GM19351 (cell line): ENCODE measurements at regions not wholly inside any gene's neighbourhood (a gene's known extent, or its start where the extent isn't known, plus 50 kb on each side); places are given as distances from the start of the nearest gene placed in this dataset.
"Not testable (repeated sequence)": the region's sequence is repeated elsewhere in the genome, so short reads cannot be mapped to it uniquely, and the experiment has no call there.

Experiments
- ATAC-seq: cut with Tn5 transposase; IDR thresholded peaks from one replicate; pipeline ENCODE4 v1.9.1; 2021; ENCODE audit warnings: mild to moderate bottlenecking, moderate library complexity; ENCODE audit not compliant: unreplicated experiment

GRCh38 chrX:18010253-18010652 lies 149.2 kb upstream of the RAI2 start:
- no peak for ATAC-seq

GRCh38 chrX:18003876-18004275 lies 142.8 kb upstream of the RAI2 start:
- ATAC-seq, result no peak

- no peak for ATAC-seq
Measured at GRCh38 chrX:18002791-18003190, 141.7 kb upstream of the RAI2 start.

GRCh38 chrX:17994429-17994828 lies 133.3 kb upstream of the RAI2 start:
- ATAC-seq, result no peak

- no peak for ATAC-seq
Measured at GRCh38 chrX:17993062-17993461, 132.0 kb upstream of the RAI2 start.

GRCh38 chrX:17990532-17990931 lies 129.4 kb upstream of the RAI2 start:
- no peak for ATAC-seq

- no peak for ATAC-seq
Measured at GRCh38 chrX:17987783-17988182, 126.7 kb upstream of the RAI2 start.

- no peak for ATAC-seq
Measured at GRCh38 chrX:17986977-17987376, 125.9 kb upstream of the RAI2 start.

- ATAC-seq, result no peak
Measured at GRCh38 chrX:17986440-17986839, 125.3 kb upstream of the RAI2 start.

- ATAC-seq, result no peak
Measured at GRCh38 chrX:17984415-17984814, 123.3 kb upstream of the RAI2 start.

- no peak for ATAC-seq
Measured at GRCh38 chrX:17983389-17983788, 122.3 kb upstream of the RAI2 start.

- no peak for ATAC-seq
Measured at GRCh38 chrX:17977696-17978095, 116.6 kb upstream of the RAI2 start.

- no peak for ATAC-seq
Measured at GRCh38 chrX:17976955-17977354, 115.9 kb upstream of the RAI2 start.

GRCh38 chrX:17975349-17975748 lies 114.3 kb upstream of the RAI2 start:
- not testable (repeated sequence) for ATAC-seq

- no peak for ATAC-seq
Measured at GRCh38 chrX:17968367-17968766, 107.3 kb upstream of the RAI2 start.

- no peak for ATAC-seq
Measured at GRCh38 chrX:17967888-17968287, 106.8 kb upstream of the RAI2 start.

GRCh38 chrX:17964871-17965270 lies 103.8 kb upstream of the RAI2 start:
- no peak for ATAC-seq

GRCh38 chrX:17960891-17961290 lies 99.8 kb upstream of the RAI2 start:
- no peak for ATAC-seq

GRCh38 chrX:17944833-17945497 lies 83.9 kb upstream of the RAI2 start:
- peak; percentile 68 for ATAC-seq

- ATAC-seq, result not testable (repeated sequence)
Measured at GRCh38 chrX:17941171-17941570, 80.1 kb upstream of the RAI2 start.

GRCh38 chrX:17939724-17940123 lies 78.6 kb upstream of the RAI2 start:
- ATAC-seq, result no peak

GRCh38 chrX:17933856-17934255 lies 72.8 kb upstream of the RAI2 start:
- ATAC-seq, result no peak

- no peak for ATAC-seq
Measured at GRCh38 chrX:17932781-17933180, 71.7 kb upstream of the RAI2 start.
